CD14-positive monocyte (primary cell): ENCODE measurements at regions not wholly inside any gene's neighbourhood (a gene's known extent, or its start where the extent isn't known, plus 50 kb on each side); places are given as distances from the start of the nearest gene placed in this dataset.

Source experiments
- DNase-seq, 3 donors: peaks; one replicate each; pipeline ENCODE4 v3.0.0-alpha.2; 2011 to 2022
- H2AFZ ChIP-seq: 2 replicates; pipeline ENCODE4 v1.6.0; 2012; ENCODE audit warnings: mild to moderate bottlenecking, low read depth, low read length, inconsistent platforms; ENCODE audit not compliant: insufficient read depth, poor library complexity, severe bottlenecking
- H3K27ac ChIP-seq, 2 donors: 1 replicate in 1 of 2; 2 replicates in 1 of 2; pipeline ENCODE4 v1.5.1; 2012 to 2013; ENCODE audit warnings: low read length in 2 of 2, control low read depth in 1 of 2, inconsistent platforms in 1 of 2, low read depth in 1 of 2, mild to moderate bottlenecking in 1 of 2
- H3K27me3 ChIP-seq, 2 donors: one replicate each; pipeline versions ENCODE4 v1.6.0 to v1.6.1; 2011 to 2013; ENCODE audit warnings: low read length in 2 of 2; ENCODE audit not compliant: control insufficient read depth in 2 of 2, insufficient read depth in 2 of 2
- H3K36me3 ChIP-seq, 2 donors: replicated peaks in 1 of 2; 1 replicate in 1 of 2; 2 replicates in 1 of 2; pipeline versions ENCODE4 v1.5.1 to v1.6.1; 2012 to 2013; ENCODE audit warnings: low read length in 2 of 2, control low read depth in 1 of 2, inconsistent platforms in 1 of 2, mild to moderate bottlenecking in 1 of 2; ENCODE audit not compliant: insufficient read depth in 2 of 2, control insufficient read depth in 1 of 2
- H3K4me1 ChIP-seq, 2 donors: 1 replicate in 1 of 2; 2 replicates in 1 of 2; pipeline versions ENCODE4 v1.5.1 to v1.6.1; 2012 to 2013; ENCODE audit warnings: low read length in 2 of 2, control low read depth in 1 of 2, inconsistent platforms in 1 of 2, mild to moderate bottlenecking in 1 of 2, moderate library complexity in 1 of 2; ENCODE audit not compliant: insufficient read depth in 2 of 2, control insufficient read depth in 1 of 2
- H3K4me2 ChIP-seq: replicated peaks from 2 replicates; pipeline ENCODE3; 2012; ENCODE audit warnings: low read length, moderate library complexity, mild to moderate bottlenecking; ENCODE audit not compliant: poor library complexity, severe bottlenecking; ENCODE audit errors: extremely low read depth
- H3K4me3 ChIP-seq, 3 experiments: fragments of 200-600 bp in 1 of 3; sonication (generic) in 1 of 3; replicated peaks in 1 of 3; 1 replicate in 2 of 3; 2 replicates in 1 of 3; pipeline ENCODE4 v1.5.1; 2011 to 2013; ENCODE audit warnings: low read length in 3 of 3, mild to moderate bottlenecking in 3 of 3, control low read depth in 2 of 3, low read depth in 2 of 3, inconsistent platforms in 1 of 3, moderate library complexity in 1 of 3
- H3K79me2 ChIP-seq: 2 replicates; pipeline ENCODE4 v1.6.0; 2012; ENCODE audit warnings: mild to moderate bottlenecking, control low read depth, inconsistent platforms, low read length, moderate library complexity; ENCODE audit not compliant: insufficient read depth
- H3K9ac ChIP-seq: 2 replicates; pipeline ENCODE4 v1.6.0; 2017; ENCODE audit warnings: low read length, mild to moderate bottlenecking; ENCODE audit not compliant: insufficient read depth, poor library complexity, severe bottlenecking
- H3K9me3 ChIP-seq, 2 donors: replicated peaks in 1 of 2; 1 replicate in 1 of 2; 2 replicates in 1 of 2; pipeline versions ENCODE4 v1.5.1 to v1.6.1; 2012 to 2013; ENCODE audit warnings: low read length in 2 of 2, control low read depth in 1 of 2; ENCODE audit not compliant: control insufficient read depth in 1 of 2, insufficient read depth in 1 of 2
- H4K20me1 ChIP-seq: 2 replicates; pipeline ENCODE4 v1.6.0; 2012; ENCODE audit warnings: mild to moderate bottlenecking, low read length, control low read depth, moderate library complexity; ENCODE audit not compliant: insufficient read depth
- H3K27ac Mint-ChIP-seq, 7 donors: one replicate each; pipeline ENCODE4 v1.8.0; 2020; ENCODE audit warnings: mild to moderate bottlenecking in 7 of 7, mixed read lengths in 7 of 7, moderate library complexity in 6 of 7, inconsistent platforms in 2 of 7
- H3K27me3 Mint-ChIP-seq, 3 donors: one replicate each; pipeline ENCODE4 v1.8.0; 2021 to 2022; ENCODE audit warnings: low read depth in 3 of 3, mild to moderate bottlenecking in 3 of 3, mixed read lengths in 3 of 3, moderate library complexity in 3 of 3, inconsistent platforms in 1 of 3
- H3K36me3 Mint-ChIP-seq, 2 donors: one replicate each; pipeline ENCODE4 v1.8.0; 2020; ENCODE audit warnings: mixed read lengths in 2 of 2, inconsistent platforms in 1 of 2, mild to moderate bottlenecking in 1 of 2
- H3K4me1 Mint-ChIP-seq: one replicate; pipeline ENCODE4 v1.8.0; 2020; ENCODE audit warnings: mild to moderate bottlenecking, mixed read lengths
- H3K4me3 Mint-ChIP-seq, 2 donors: one replicate each; pipeline ENCODE4 v1.8.0; 2020; ENCODE audit warnings: mild to moderate bottlenecking in 2 of 2, mixed read lengths in 2 of 2, moderate library complexity in 1 of 2
- H3K9me3 Mint-ChIP-seq, 7 donors: one replicate each; pipeline ENCODE4 v1.8.0; 2020 to 2022; ENCODE audit warnings: mixed read lengths in 7 of 7, mild to moderate bottlenecking in 6 of 7, moderate library complexity in 6 of 7, inconsistent platforms in 2 of 7
- CTCF ChIP-seq: fragments of 200-600 bp; IDR thresholded peaks from one replicate; pipeline ENCODE4 v1.8.0; 2022; ENCODE audit warnings: antibody characterized with exemption, mild to moderate bottlenecking
- WGBS: methylation state at CpG from one replicate; pipeline ENCODE4 v1.1.5; 2013; ENCODE audit warnings: missing lambda C conversion rate; ENCODE audit not compliant: insufficient coverage; 5-methylcytosine and 5-hydroxymethylcytosine counted together
- intact Hi-C, 2 donors: fragments of 100-400 bp; cut with micrococcal nuclease; formaldehyde crosslinking; loops; one replicate each; pipeline versions ENCODE4 v1.15.0 to v1.15.1; 2023

GRCh38 chr14:95023115-95023514, 134.2 kb downstream of the DICER1 start:
- no peak for TF ChIP-seq CTCF
- Histone ChIP-seq H3K4me2 (no peak overlapping the region), H3K4me3 (no peak overlapping the region), H3K27me3 (no peaks in the 10 kb centered on the region), H3K9me3 (no peaks in the 10 kb centered on the region), H3K4me1 (no peaks in the 10 kb centered on the region), H2AFZ (no peak overlapping the region), H3K36me3 (no peaks in the 10 kb centered on the region), H3K79me2 (no peaks in the 10 kb centered on the region), H3K27ac (no peak overlapping the region), H3K9ac (no peak overlapping the region), H4K20me1 (no peaks in the 10 kb centered on the region)
- Mint-ChIP-seq H3K9me3 (peaks cover 0 to 3% (median 0%) of the 10 kb centered on the region in 7 donors), H3K27me3 (peaks cover 4 to 12% (median 7%) of the 10 kb centered on the region in 3 donors), H3K4me3 (no peak overlapping the region), H3K36me3 (no peaks in the 10 kb centered on the region), H3K4me1 (no peaks in the 10 kb centered on the region), H3K27ac (no peak overlapping the region)
- intact Hi-C loops, result no loop called here
- 100% methylated on average over 1 of the region's 9 CpGs for WGBS
- no peak for DNase-seq

DNA sequence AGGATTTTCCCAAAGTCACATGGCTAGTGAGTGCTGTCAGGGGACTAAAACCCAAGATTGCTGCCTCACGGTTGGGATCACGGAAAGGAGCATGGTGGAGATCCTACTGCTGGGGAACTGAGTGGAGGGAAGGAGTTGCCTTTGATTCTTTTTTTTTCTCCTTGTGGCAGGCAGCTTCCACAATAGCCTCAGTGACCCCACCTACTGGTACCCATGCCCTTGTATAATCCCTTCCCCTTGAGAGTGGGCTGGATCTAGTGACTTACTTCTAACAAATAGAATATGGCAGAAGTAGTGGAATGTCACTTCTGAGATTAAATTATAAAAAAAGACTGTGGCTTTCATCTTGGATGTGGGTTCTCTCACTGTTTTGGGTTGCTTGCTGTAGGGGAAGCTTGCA, 135.7 kb downstream of the DICER1 start:
- WGBS, result no CpG with 5 or more reads among the region's 2 CpGs

More for the DNA sequence above, 135.7 kb downstream of the DICER1 start:
- intact Hi-C loops, result no loop called here
- H3K9me3 Mint-ChIP-seq, result peaks cover 0 to 3% (median 0%) of the 10 kb centered on the region in 7 donors
- H3K27ac Mint-ChIP-seq, result no peak overlapping the region
- no peaks in the 10 kb centered on the region for H3K4me1 Mint-ChIP-seq
- Histone ChIP-seq H4K20me1 (no peaks in the 10 kb centered on the region), H3K36me3 (no peaks in the 10 kb centered on the region), H3K27me3 (peaks cover 0 to 3% of the 10 kb centered on the region in 2 donors), H3K9me3 (no peaks in the 10 kb centered on the region), H2AFZ (no peak overlapping the region), H3K4me1 (no peaks in the 10 kb centered on the region), H3K4me3 (no peak overlapping the region), H3K27ac (no peak overlapping the region), H3K9ac (no peak overlapping the region), H3K4me2 (no peak overlapping the region), H3K79me2 (no peaks in the 10 kb centered on the region)
- DNase-seq, result no peak
- H3K36me3 Mint-ChIP-seq, result no peaks in the 10 kb centered on the region
- no peak for TF ChIP-seq CTCF
- no peak overlapping the region for H3K4me3 Mint-ChIP-seq
- H3K27me3 Mint-ChIP-seq, result peaks cover 2 to 12% (median 7%) of the 10 kb centered on the region in 3 donors
